ENCODE measurements at regions not wholly inside any gene's neighbourhood (a gene's known extent, or its start where the extent isn't known, plus 50 kb on each side); places are given as distances from the start of the nearest gene placed in this dataset.

GRCh38 chr10:83978681-83979383 is 160.5 kb upstream of the GHITM start:
- Histone ChIP-seq H3K9me3 (ENCODE audit: control insufficient read depth, insufficient read depth, low read depth, low read length) (no peaks in the 10 kb centered on the region), H3K4me1 (ENCODE audit: control insufficient read depth, insufficient read depth, low read length) (peaks cover 8% of the 10 kb centered on the region), H3K36me3 (ENCODE audit: control insufficient read depth, insufficient read depth, low read length) (no peaks in the 10 kb centered on the region), H3K27me3 (ENCODE audit: control insufficient read depth, insufficient read depth, low read length) (no peaks in the 10 kb centered on the region), H3K4me3 (ENCODE audit: low read depth, low read length) (no peak overlapping the region), H3K9ac (ENCODE audit: low read length) (no peak overlapping the region), H3K27ac (ENCODE audit: low read depth, low read length) (no peak overlapping the region)

- no peaks in the 10 kb centered on the region for H3K27me3 ChIP-seq (ENCODE audit: control insufficient read depth, insufficient read depth, low read length)
- no peak overlapping the region for H3K9ac ChIP-seq (ENCODE audit: low read length)
- H3K36me3 ChIP-seq (ENCODE audit: control insufficient read depth, insufficient read depth, low read length) = no peaks in the 10 kb centered on the region
- H3K27ac ChIP-seq (ENCODE audit: low read depth, low read length) = no peak overlapping the region
- peaks cover 11% of the 10 kb centered on the region for H3K4me1 ChIP-seq (ENCODE audit: control insufficient read depth, insufficient read depth, low read length)
- no peaks in the 10 kb centered on the region for H3K9me3 ChIP-seq (ENCODE audit: control insufficient read depth, insufficient read depth, low read depth, low read length)
- no peak overlapping the region for H3K4me3 ChIP-seq (ENCODE audit: low read depth, low read length)
Observed at GRCh38 chr10:83982812-83983211, 156.5 kb upstream of the GHITM start.

- H3K36me3 ChIP-seq (ENCODE audit: control insufficient read depth, insufficient read depth, low read length) = no peaks in the 10 kb centered on the region
- no peaks in the 10 kb centered on the region for H3K9me3 ChIP-seq (ENCODE audit: control insufficient read depth, insufficient read depth, low read depth, low read length)
- H3K4me3 ChIP-seq (ENCODE audit: low read depth, low read length) = no peak overlapping the region
- no peak overlapping the region for H3K9ac ChIP-seq (ENCODE audit: low read length)
- H3K27me3 ChIP-seq (ENCODE audit: control insufficient read depth, insufficient read depth, low read length) = no peaks in the 10 kb centered on the region
- H3K27ac ChIP-seq (ENCODE audit: low read depth, low read length) = no peak overlapping the region
- H3K4me1 ChIP-seq (ENCODE audit: control insufficient read depth, insufficient read depth, low read length) = peaks cover 11% of the 10 kb centered on the region
Observed at GRCh38 chr10:83983578-83984255, 155.6 kb upstream of the GHITM start.

GRCh38 chr10:83984256-83984640 is 155.1 kb upstream of the GHITM start:
- H3K27me3 ChIP-seq (ENCODE audit: control insufficient read depth, insufficient read depth, low read length) = no peaks in the 10 kb centered on the region

GRCh38 chr10:83986800-83987199 is 152.5 kb upstream of the GHITM start:
- H3K4me1 ChIP-seq (ENCODE audit: control insufficient read depth, insufficient read depth, low read length) = peaks cover 11% of the 10 kb centered on the region
- H3K4me3 ChIP-seq (ENCODE audit: low read depth, low read length) = no peak overlapping the region
- no peaks in the 10 kb centered on the region for H3K9me3 ChIP-seq (ENCODE audit: control insufficient read depth, insufficient read depth, low read depth, low read length)
- H3K9ac ChIP-seq (ENCODE audit: low read length) = no peak overlapping the region
- H3K36me3 ChIP-seq (ENCODE audit: control insufficient read depth, insufficient read depth, low read length) = no peaks in the 10 kb centered on the region
- no peaks in the 10 kb centered on the region for H3K27me3 ChIP-seq (ENCODE audit: control insufficient read depth, insufficient read depth, low read length)
- no peak overlapping the region for H3K27ac ChIP-seq (ENCODE audit: low read depth, low read length)

More at GRCh38 chr10:83984256-83984640, 155.1 kb upstream of the GHITM start:
- Histone ChIP-seq H3K4me3 (ENCODE audit: low read depth, low read length) (no peak overlapping the region), H3K9ac (ENCODE audit: low read length) (no peak overlapping the region), H3K9me3 (ENCODE audit: control insufficient read depth, insufficient read depth, low read depth, low read length) (no peaks in the 10 kb centered on the region), H3K4me1 (ENCODE audit: control insufficient read depth, insufficient read depth, low read length) (peaks cover 11% of the 10 kb centered on the region), H3K36me3 (ENCODE audit: control insufficient read depth, insufficient read depth, low read length) (no peaks in the 10 kb centered on the region), H3K27ac (ENCODE audit: low read depth, low read length) (no peak overlapping the region)

- H3K9me3 ChIP-seq (ENCODE audit: control insufficient read depth, insufficient read depth, low read depth, low read length) = no peaks in the 10 kb centered on the region
- H3K27me3 ChIP-seq (ENCODE audit: control insufficient read depth, insufficient read depth, low read length) = no peaks in the 10 kb centered on the region
- H3K36me3 ChIP-seq (ENCODE audit: control insufficient read depth, insufficient read depth, low read length) = no peaks in the 10 kb centered on the region
- H3K4me3 ChIP-seq (ENCODE audit: low read depth, low read length) = no peak overlapping the region
- H3K9ac ChIP-seq (ENCODE audit: low read length) = no peak overlapping the region
- H3K27ac ChIP-seq (ENCODE audit: low read depth, low read length) = no peak overlapping the region
- peaks cover 14% of the 10 kb centered on the region for H3K4me1 ChIP-seq (ENCODE audit: control insufficient read depth, insufficient read depth, low read length)
Observed at GRCh38 chr10:83987216-83987615, 152.1 kb upstream of the GHITM start.

GRCh38 chr10:83988435-83988834 is 150.9 kb upstream of the GHITM start:
- Histone ChIP-seq H3K36me3 (ENCODE audit: control insufficient read depth, insufficient read depth, low read length) (no peaks in the 10 kb centered on the region), H3K27ac (ENCODE audit: low read depth, low read length) (no peak overlapping the region), H3K27me3 (ENCODE audit: control insufficient read depth, insufficient read depth, low read length) (no peaks in the 10 kb centered on the region), H3K9me3 (ENCODE audit: control insufficient read depth, insufficient read depth, low read depth, low read length) (no peaks in the 10 kb centered on the region), H3K9ac (ENCODE audit: low read length) (no peak overlapping the region), H3K4me1 (ENCODE audit: control insufficient read depth, insufficient read depth, low read length) (peaks cover 10% of the 10 kb centered on the region), H3K4me3 (ENCODE audit: low read depth, low read length) (no peak overlapping the region)

- Histone ChIP-seq H3K4me3 (ENCODE audit: low read depth, low read length) (no peak overlapping the region), H3K4me1 (ENCODE audit: control insufficient read depth, insufficient read depth, low read length) (peaks cover 4% of the 10 kb centered on the region; the same call in 1 of the 2 replicates), H3K36me3 (ENCODE audit: control insufficient read depth, insufficient read depth, low read length) (no peaks in the 10 kb centered on the region), H3K27ac (ENCODE audit: low read depth, low read length) (no peak overlapping the region), H3K27me3 (ENCODE audit: control insufficient read depth, insufficient read depth, low read length) (no peaks in the 10 kb centered on the region), H3K9me3 (ENCODE audit: control insufficient read depth, insufficient read depth, low read depth, low read length) (no peaks in the 10 kb centered on the region), H3K9ac (ENCODE audit: low read length) (no peak overlapping the region)
Observed at GRCh38 chr10:83990126-83990525, 149.2 kb upstream of the GHITM start.

- H3K4me1 ChIP-seq (ENCODE audit: control insufficient read depth, insufficient read depth, low read length) = peaks cover 4% of the 10 kb centered on the region; the same call in 1 of the 2 replicates
- no peaks in the 10 kb centered on the region; the same call in 1 of the 2 replicates for H3K27me3 ChIP-seq (ENCODE audit: control insufficient read depth, insufficient read depth, low read length)
- H3K9ac ChIP-seq (ENCODE audit: low read length) = no peak overlapping the region
- no peaks in the 10 kb centered on the region for H3K9me3 ChIP-seq (ENCODE audit: control insufficient read depth, insufficient read depth, low read depth, low read length)
- H3K27ac ChIP-seq (ENCODE audit: low read depth, low read length) = no peak overlapping the region
- no peaks in the 10 kb centered on the region for H3K36me3 ChIP-seq (ENCODE audit: control insufficient read depth, insufficient read depth, low read length)
- no peak overlapping the region for H3K4me3 ChIP-seq (ENCODE audit: low read depth, low read length)
Observed at GRCh38 chr10:83991986-83992753, 147.1 kb upstream of the GHITM start.

- Histone ChIP-seq H3K27me3 (ENCODE audit: control insufficient read depth, insufficient read depth, low read length) (no peaks in the 10 kb centered on the region; the same call in 1 of the 2 replicates), H3K36me3 (ENCODE audit: control insufficient read depth, insufficient read depth, low read length) (no peaks in the 10 kb centered on the region), H3K27ac (ENCODE audit: low read depth, low read length) (no peak overlapping the region), H3K4me1 (ENCODE audit: control insufficient read depth, insufficient read depth, low read length) (peaks cover 4% of the 10 kb centered on the region; the same call in 1 of the 2 replicates), H3K4me3 (ENCODE audit: low read depth, low read length) (no peak overlapping the region), H3K9ac (ENCODE audit: low read length) (no peak overlapping the region), H3K9me3 (ENCODE audit: control insufficient read depth, insufficient read depth, low read depth, low read length) (no peaks in the 10 kb centered on the region)
Observed at GRCh38 chr10:83994325-83994724, 145.0 kb upstream of the GHITM start.

Measured in HUES6 (cell line).